Progenitor cell of endocrine pancreas (in vitro differentiated cells): ENCODE measurements at regions not wholly inside any gene's neighbourhood (a gene's known extent, or its start where the extent isn't known, plus 50 kb on each side); places are given as distances from the start of the nearest gene placed in this dataset.
"Not testable (repeated sequence)": the region's sequence is repeated elsewhere in the genome, so short reads cannot be mapped to it uniquely, and the experiment has no call there.

ENCODE experiments used
- DNase-seq: peaks from one replicate; pipeline ENCODE4 v3.0.0; 2021; ENCODE audit warnings: low spot score; ENCODE audit not compliant: unreplicated experiment
- H3K27ac Mint-ChIP-seq: 2 replicates; pipeline ENCODE4 v1.8.0; 2021; ENCODE audit warnings: mild to moderate bottlenecking, moderate library complexity, mixed read lengths
- H3K27me3 Mint-ChIP-seq: 2 replicates; pipeline ENCODE4 v1.8.0; 2021; ENCODE audit warnings: mixed read lengths
- H3K36me3 Mint-ChIP-seq: 2 replicates; pipeline ENCODE4 v1.8.0; 2022; ENCODE audit warnings: mixed read lengths; ENCODE audit not compliant: insufficient read depth
- H3K4me1 Mint-ChIP-seq: 2 replicates; pipeline ENCODE4 v1.8.0; 2021; ENCODE audit warnings: low read depth, mixed read lengths
- H3K4me3 Mint-ChIP-seq: 2 replicates; pipeline ENCODE4 v1.8.0; 2021; ENCODE audit warnings: low read depth, mild to moderate bottlenecking, moderate library complexity, mixed read lengths
- H3K9me3 Mint-ChIP-seq: 2 replicates; pipeline ENCODE4 v1.8.0; 2021; ENCODE audit warnings: low read depth, mixed read lengths
- TF ChIP-seq, protein P1 (sequence below): fragments of 200-600 bp; sonication (generic); IDR thresholded peaks from one replicate; pipeline ENCODE4 v1.5.0; 2021; ENCODE audit warnings: antibody characterized with exemption, mild to moderate bottlenecking; ENCODE audit not compliant: unreplicated experiment

DNA sequence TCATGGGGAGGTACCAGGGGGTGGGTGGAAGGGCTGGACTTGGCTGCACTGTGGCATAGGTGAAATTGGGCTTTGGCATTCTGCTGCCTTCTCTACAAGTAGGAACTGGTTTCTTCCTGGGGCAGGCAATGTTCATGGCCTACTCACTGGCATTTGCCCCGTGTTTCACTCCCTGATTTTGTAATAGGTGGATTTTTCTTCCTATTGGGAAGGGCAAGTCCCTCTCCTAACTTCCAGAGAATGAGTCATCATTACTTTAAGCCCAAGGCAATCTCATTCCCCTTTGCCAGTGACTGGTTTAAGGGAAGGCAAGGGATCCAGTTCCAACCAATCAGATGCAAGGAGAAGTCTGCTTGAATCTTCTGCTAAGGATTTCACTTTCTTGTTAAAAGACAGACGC is 67.9 kb upstream of the ANKRD55 start:
- Mint-ChIP-seq H3K27me3 (peaks cover 91% of the 10 kb centered on the region), H3K4me3 (no peak overlapping the region), H3K9me3 (peaks cover 5% of the 10 kb centered on the region), H3K36me3 (no peaks in the 10 kb centered on the region), H3K27ac (no peak overlapping the region), H3K4me1 (no peaks in the 10 kb centered on the region)
- TF ChIP-seq, protein P1, sequence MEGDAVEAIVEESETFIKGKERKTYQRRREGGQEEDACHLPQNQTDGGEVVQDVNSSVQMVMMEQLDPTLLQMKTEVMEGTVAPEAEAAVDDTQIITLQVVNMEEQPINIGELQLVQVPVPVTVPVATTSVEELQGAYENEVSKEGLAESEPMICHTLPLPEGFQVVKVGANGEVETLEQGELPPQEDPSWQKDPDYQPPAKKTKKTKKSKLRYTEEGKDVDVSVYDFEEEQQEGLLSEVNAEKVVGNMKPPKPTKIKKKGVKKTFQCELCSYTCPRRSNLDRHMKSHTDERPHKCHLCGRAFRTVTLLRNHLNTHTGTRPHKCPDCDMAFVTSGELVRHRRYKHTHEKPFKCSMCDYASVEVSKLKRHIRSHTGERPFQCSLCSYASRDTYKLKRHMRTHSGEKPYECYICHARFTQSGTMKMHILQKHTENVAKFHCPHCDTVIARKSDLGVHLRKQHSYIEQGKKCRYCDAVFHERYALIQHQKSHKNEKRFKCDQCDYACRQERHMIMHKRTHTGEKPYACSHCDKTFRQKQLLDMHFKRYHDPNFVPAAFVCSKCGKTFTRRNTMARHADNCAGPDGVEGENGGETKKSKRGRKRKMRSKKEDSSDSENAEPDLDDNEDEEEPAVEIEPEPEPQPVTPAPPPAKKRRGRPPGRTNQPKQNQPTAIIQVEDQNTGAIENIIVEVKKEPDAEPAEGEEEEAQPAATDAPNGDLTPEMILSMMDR, result no peak
- DNase-seq, result no peak

DNA sequence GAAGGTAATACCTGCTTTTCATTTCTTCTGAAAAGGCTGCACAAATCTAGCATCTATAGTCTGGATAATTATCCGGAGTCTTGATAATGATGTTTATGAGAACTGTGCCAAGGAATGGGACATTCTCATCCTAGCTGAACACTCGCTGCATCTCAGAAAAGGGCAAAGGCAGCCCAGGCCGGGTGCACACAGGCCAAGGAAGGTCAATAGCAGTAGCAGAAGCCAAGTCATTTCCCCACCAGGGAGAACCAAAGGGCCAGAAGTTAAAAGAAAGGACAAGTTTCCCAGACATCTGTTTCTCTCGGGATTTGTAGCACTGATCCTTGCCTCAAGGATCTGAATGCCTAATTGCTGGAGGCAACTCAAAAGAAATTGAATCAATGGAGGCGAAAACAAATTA is 66.1 kb upstream of the ANKRD55 start:
- Mint-ChIP-seq H3K36me3 (no peaks in the 10 kb centered on the region), H3K4me1 (no peaks in the 10 kb centered on the region), H3K27ac (no peak overlapping the region), H3K9me3 (peaks cover 5% of the 10 kb centered on the region), H3K4me3 (no peak overlapping the region), H3K27me3 (peaks cover 86% of the 10 kb centered on the region)
- TF ChIP-seq, protein P1, result no peak
- DNase-seq, result no peak

DNA sequence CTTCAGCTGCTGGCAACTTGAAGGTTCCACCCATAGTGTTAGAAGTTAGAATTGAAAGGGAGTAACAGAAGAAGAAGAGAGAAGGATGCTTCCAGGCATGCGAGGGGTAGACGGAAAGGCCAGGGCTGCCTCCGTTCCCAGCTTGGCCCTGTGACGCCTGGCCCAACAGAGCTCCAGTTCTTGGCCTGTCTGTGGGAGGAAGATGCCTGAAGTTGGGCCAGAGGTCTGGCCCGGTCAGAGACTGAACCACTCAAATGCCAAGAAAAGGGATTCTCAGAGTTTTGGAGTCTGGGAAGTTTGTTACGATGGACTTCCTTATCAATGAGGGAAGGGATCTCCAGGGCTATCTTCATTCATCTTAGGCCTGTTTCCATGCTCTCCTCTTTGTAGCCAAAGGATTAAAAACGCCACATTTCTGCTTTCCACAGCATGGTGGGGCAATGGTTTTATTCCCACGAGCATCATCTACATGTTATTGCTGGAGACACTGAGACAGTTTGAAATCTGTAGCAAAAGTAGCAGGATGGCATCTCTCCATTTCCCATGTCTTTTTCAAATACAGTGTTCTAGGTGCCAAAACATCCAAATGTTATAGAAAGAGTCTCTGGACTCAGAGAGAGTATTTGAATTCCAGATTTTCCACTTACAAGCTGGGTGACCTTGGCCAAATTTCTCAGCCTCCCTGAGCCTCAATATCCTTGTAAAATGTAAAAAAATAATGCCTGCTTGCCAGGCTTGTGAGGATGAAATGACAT is 65.4 kb upstream of the ANKRD55 start:
- Mint-ChIP-seq H3K9me3 (peaks cover 5% of the 10 kb centered on the region), H3K27ac (no peak overlapping the region), H3K36me3 (no peaks in the 10 kb centered on the region), H3K27me3 (peaks cover 86% of the 10 kb centered on the region), H3K4me3 (no peak overlapping the region), H3K4me1 (no peaks in the 10 kb centered on the region)
- no peak for DNase-seq
- TF ChIP-seq, protein P1, result no peak

DNA sequence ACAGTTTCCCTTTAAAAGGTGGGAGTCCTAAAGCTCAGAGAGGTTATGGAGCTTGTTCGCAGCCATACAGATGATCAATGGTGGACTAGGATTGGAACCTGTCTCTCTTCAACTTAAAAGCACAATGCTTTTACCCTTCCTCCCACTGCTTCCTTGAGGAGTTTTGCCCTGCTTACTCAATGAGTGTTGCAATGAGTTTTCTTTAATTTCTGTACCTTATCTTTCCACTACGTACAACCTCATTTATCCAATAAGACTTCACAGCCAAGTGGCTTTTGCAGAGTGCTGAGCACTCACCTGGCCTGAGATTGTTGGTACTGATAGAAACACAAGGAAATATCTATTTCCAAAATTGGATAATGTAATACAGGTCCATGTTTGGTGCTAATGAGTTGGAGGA is 64.7 kb upstream of the ANKRD55 start:
- no peak for DNase-seq
- TF ChIP-seq, protein P1, result no peak
- Mint-ChIP-seq H3K27me3 (peaks cover 85% of the 10 kb centered on the region), H3K4me3 (no peak overlapping the region), H3K4me1 (no peaks in the 10 kb centered on the region), H3K9me3 (peaks cover 5% of the 10 kb centered on the region), H3K27ac (no peak overlapping the region), H3K36me3 (no peaks in the 10 kb centered on the region)

DNA sequence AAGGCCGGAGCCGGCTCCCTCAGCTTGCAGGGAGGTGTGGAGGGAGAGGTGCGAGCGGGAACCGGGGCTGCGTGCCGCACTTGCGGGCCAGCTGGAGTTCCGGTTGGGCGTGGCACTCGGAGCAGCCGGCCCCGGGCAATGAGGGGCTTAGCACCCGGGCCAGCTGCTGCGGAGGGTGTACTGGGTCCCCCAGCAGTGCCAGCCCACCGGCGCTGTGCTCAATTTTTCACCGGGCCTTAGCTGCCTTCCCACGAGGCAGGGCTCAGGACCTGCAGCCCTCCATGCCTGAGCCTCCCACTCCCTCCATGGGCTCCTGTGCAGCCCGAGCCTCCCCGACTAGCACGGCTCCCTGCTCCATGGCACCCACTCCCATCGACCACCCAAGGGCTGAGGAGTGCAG is 62.2 kb upstream of the ANKRD55 start:
- not testable (repeated sequence) for H3K4me1 Mint-ChIP-seq, H3K27ac Mint-ChIP-seq, H3K9me3 Mint-ChIP-seq, DNase-seq, H3K4me3 Mint-ChIP-seq, H3K36me3 Mint-ChIP-seq
- H3K27me3 Mint-ChIP-seq, result peaks cover 81% of the 10 kb centered on the region

DNA sequence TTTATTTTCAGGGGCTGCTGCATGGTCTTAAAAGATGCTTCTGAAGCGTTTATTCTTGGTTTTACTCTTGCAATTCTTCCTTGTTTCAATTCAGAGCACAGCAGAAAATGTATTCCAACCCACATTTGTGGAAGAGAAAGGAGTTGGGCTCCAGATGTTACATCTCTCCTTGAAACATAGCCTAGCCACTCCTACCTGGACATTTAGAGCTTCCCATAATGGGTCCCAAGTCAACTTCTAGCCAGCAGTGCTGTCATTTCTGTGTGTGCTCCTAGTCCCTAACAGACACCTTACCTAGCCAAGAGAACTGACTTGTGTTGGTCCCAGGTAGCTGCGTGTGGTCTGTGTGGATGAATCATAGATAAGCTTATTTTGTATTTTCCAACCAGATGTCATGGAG is 61.2 kb upstream of the ANKRD55 start:
- peaks cover 5% of the 10 kb centered on the region for H3K9me3 Mint-ChIP-seq
- TF ChIP-seq, protein P1, result no peak
- no peaks in the 10 kb centered on the region for H3K36me3 Mint-ChIP-seq
- no peak overlapping the region for H3K4me3 Mint-ChIP-seq
- H3K4me1 Mint-ChIP-seq, result no peaks in the 10 kb centered on the region
- no peak overlapping the region for H3K27ac Mint-ChIP-seq
- H3K27me3 Mint-ChIP-seq, result peaks cover 81% of the 10 kb centered on the region
- no peak for DNase-seq

DNA sequence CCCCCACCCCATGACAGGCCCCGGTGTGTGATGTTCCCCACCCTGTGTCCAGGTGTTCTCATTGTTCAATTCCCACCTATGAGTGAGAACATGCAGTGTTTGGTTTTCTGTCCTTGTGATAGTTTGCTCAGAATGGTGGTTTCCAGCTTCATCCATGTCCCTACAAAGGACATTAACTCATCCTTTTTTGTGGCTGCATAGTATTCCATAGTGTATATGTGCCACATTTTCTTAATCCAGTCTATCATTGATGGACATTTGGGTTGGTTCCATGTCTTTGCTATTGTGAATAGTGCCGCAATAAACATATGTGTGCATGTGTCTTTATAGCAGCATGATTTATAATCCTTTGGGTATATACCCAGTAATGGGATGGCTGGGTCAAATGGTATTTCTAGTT is 59.7 kb upstream of the ANKRD55 start:
- peaks cover 75% of the 10 kb centered on the region for H3K27me3 Mint-ChIP-seq
- not testable (repeated sequence) for H3K4me1 Mint-ChIP-seq, H3K4me3 Mint-ChIP-seq, H3K27ac Mint-ChIP-seq, H3K9me3 Mint-ChIP-seq, H3K36me3 Mint-ChIP-seq, DNase-seq
